ENCODE measurements at regions not wholly inside any gene's neighbourhood (a gene's known extent, or its start where the extent isn't known, plus 50 kb on each side); places are given as distances from the start of the nearest gene placed in this dataset.

DNA sequence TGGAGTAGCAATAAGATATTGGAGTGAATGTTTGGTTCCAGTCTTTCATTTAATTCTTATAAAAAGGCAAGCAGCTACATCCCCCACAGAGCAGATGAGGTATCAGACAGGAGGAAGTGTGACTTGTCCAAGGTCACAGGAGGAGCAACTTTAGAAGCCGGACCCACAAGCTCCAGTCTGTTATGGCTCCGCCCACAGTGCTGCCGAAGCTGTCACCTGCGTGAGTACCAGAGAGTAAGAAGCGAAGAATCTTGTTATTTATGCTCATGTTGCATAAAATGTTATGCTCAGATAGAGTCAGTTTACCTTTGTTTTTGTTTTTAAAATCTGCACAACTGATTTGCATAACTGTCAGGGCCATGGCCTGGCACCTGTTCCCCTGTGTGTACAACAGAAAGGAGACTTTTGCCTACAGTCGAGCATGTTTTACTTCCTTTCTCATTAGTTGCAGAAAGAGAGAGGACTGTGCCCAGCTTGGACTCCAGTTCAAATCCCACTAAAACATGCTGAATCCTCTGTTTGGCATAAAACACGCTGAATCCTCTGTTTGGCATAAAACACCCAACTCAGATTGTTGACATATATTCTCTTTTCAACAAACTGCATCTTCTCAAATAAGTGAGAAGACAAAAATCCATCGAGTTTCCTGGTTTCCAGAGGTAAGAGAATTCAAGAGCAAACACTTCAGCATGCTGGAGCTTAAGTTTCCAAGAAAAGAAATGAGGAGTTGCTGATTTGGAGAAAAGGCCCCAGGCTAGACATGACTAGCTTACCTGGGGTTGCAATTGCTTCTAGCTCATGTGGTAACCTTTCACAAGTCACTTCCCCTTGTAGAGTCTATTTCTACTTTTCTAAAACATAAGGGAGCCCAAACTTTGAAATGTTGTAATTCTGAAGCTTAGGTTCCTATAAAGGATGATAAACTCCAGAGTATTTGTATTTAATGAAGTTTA is 409.8 kb upstream of the ZMIZ1 start:
- TF ChIP-seq EZH2 (IDR thresholded peaks at IDR 0.05; ENCODE audit: low read depth) (no peak), CTCF (conservative IDR thresholded peaks at IDR 0.05) (no peak)

All from PC-9 (cell line).